NCI-H510A treated with DMSO at 0.1 percent for 48 hours (cell line): ENCODE measurements at regions not wholly inside any gene's neighbourhood (a gene's known extent, or its start where the extent isn't known, plus 50 kb on each side); places are given as distances from the start of the nearest gene placed in this dataset.

Experiments used
- DNase-seq: peaks from one replicate; lab custom pipeline; 2025; lab: John Stamatoyannopoulos, UW

DNA sequence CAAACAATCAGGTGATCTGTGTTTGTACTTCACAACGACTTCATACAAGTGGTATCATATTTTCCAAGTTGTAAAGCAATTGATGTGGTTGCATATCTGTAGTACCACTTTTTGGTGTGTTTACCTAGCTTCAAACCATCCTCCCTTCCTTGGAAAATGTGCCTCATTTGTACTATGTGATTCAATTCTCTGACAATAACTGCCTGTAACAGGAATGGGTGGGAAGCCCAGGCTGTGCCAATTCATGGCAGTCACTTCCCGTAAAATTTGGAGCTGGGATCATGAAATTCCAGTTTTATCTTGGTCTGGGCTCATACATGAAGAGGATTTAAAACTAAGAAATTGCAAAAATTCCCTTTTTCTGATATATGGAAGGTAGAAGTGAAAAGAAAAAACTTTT, 250.1 kb downstream of the DIO2 start:
- peak; percentile 39 for DNase-seq

DNA sequence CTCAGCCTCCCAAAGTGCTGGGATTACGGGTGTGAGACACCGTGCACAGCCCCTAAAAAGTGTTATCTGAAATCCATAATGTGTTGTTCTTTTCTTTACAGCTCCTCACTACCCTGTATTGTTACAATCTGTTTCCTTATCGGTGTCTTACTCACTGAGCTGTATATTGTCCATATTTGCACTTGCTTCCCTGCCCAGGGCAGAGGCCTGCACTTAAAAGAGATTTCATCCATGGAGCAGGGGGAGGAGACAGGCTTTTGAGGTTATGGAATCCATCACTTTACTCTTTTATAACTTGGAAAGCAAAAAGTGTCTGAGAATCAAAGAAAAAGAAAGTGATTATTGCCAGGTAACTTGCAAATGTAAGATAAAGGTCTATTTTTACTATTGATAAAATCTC, 251.0 kb downstream of the DIO2 start:
- DNase-seq = peak; percentile 7

DNA sequence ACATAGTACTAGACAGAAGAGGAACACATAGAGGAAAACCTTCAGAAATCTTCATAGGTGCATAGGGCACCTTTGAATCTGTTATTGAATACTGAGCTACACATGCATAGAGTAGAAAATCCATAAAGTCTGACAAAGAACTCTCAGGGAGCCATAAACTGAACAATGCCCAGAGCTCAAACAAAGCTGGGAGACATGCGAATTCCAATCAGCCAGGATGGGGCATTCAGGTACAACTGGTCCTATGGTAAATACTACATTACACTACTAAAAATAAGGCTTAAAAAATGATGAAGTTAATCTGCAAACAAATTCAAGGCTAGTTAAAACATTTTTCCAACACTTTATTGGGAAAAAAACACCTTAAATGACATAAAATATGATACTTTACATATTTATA, 259.7 kb downstream of the DIO2 start:
- DNase-seq = no peak

DNA sequence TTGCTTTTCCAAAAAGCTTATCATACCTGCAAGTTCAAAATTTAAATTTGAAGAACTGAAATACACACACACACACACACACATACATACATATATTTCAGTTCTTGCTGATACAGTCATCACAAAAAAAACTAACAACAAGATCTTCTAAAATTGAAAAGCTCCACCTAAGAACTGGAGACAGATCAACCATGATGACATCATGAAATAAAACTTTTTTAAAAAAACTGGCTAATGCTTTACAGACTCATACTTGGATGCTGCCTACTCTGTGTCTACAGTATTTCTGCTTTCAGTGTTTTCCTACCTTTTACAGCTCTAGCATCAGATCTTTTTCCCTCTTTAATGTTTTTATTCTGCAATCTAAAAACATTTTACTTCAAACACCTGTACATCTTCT, 261.4 kb downstream of the DIO2 start:
- DNase-seq = no peak

DNA sequence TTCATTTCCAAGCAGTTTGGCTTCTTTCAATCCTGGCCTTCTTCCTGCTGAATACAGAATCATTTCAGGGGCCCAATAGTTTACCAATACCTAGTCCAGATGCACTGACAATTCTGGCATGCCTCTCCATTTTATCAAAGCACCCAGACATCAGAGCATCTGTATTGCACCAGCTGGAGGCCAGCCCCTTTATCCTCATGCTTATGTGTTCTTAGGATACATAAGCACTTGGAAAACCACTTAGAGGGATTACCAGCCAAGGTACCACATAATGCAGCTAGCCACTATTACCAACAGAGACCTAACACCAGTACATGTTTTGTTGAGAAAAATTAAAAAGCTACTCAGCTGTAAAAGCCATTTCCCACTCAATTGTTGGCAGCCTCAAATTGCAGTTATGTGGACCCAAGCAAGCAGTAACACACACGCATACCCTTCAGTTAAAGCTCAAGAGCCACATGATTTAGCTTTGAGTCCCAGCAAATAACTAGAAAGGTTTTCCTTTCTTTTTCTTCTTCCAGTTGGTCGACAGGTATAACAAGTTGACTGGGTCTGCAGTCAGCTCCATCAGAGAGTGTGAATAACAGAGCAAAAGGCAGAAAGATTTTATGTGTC, 263.8 kb downstream of the DIO2 start:
- DNase-seq = no peak

DNA sequence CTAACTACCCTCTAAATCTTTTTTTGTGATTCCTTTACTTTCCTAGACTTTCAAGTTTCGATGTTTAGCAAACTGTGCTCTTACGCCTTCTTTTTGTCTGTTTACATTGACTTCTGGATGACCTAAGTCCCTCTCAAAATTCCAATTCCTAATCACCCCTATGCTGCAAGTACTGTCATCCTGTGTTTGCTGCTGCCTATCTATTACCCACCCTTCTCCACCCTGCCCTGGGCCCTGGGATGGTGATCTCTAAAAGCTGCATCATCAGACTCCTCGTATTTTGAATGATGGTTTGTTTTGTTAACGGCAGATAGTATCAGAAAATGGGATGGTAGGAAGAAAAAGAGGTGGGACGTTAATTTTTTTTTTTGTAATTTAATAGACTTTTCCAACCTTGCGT, 272.1 kb downstream of the DIO2 start:
- no peak for DNase-seq

DNA sequence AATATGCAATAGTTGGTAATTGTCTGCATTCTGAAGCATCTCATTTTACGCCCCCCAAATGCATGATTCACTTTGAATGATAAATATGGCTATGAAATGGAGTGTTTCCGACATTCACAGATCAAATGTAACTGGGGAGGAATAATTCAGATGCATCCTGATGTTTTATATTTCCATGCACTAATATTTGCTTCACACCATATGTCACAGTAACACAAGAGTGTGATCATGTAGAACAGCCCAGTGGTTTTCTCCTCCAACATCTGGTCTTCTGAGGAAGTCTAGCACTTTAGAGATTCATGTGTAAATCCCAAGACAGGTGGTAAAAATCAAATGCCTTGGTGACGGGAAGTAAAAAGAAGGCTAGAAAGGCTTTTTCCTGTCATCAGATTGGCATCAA, 273.1 kb downstream of the DIO2 start:
- no peak for DNase-seq

DNA sequence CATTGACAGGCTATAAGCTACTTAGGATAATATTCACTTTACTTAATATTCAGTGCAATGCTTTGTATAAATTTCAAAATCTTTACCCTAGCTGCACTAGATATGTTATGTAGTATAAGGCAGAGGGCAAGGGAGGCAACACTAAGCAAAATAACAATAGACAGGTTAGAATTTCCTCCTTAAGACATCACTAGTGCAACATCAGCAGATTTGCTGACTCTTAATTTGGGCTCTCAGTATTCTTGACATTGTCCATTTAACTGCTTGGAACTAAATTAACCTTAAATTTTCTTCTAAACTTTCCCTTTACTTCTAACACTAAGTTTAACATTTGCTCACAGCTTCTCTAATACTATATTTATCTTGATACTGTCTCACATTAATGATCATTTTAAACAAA, 273.9 kb downstream of the DIO2 start:
- DNase-seq = no peak

DNA sequence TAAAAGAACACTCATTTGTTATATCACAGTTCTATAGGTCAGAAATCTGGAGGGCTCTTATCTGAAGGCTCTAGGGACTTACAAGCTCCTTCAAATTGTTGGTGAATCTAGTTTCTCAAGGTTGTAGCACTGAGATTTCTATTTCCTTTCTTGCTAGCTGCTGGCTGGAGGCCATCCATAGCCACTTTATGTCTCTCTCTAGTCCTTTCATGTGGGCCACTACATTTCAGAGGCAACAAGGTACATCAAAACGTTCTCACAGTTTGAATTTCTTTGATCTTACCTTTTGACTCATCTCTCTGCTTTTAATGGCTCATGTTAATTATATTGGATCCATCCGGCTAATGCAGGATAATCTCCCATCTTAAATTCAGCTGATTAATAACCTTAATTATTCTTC, 286.8 kb downstream of the DIO2 start:
- DNase-seq = no peak

DNA sequence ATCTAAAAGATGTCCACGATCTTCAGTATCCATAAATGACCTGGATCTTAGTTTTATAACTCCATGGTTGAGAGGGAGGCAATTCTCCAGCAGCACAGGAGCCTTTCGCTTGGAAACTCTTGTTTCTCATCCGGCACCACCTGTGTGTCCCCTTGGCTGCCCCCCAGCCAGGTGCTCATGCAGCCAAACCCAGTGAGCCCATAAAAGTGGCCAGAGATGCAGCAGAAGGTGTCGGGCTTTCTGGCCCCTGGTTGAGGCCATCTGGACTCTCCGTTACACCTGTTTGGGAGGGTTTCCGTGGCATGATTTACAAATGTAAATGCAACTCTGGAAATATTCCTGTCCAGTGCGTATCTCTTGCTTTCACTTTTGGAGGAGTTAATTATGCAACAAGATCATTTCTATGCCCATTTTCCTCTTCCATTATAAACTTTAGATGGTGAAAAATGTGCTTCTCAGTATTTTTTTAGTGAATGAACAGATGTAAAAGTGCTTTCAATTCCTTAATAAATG, 291.1 kb downstream of the DIO2 start:
- no peak for DNase-seq
